CD4-positive, alpha-beta T cell (primary cell): ENCODE measurements at regions not wholly inside any gene's neighbourhood (a gene's known extent, or its start where the extent isn't known, plus 50 kb on each side); places are given as distances from the start of the nearest gene placed in this dataset.

ENCODE experiments used
- ATAC-seq: fragments of 200-7000 bp; cut with Tn5 transposase; one replicate; pipeline ENCODE4 v1.10.0; 2022; ENCODE audit warnings: mild to moderate bottlenecking; ENCODE audit not compliant: poor library complexity
- CTCF ChIA-PET: fragments of 350-600 bp; sonication (Branson Sonifier 250); formaldehyde crosslinking; loops from one replicate; lab custom pipeline; 2021; ENCODE audit warnings: antibody characterized with exemption, inconsistent platforms; lab: Charles Lee
- POLR2A ChIA-PET: fragments of 350-600 bp; sonication (Branson Sonifier 250); formaldehyde crosslinking; loops from one replicate; lab custom pipeline; 2021; ENCODE audit warnings: antibody characterized with exemption, inconsistent platforms; lab: Charles Lee
- DNase-seq, 14 experiments: peaks; one replicate each; pipeline ENCODE4 v3.0.0-alpha.2; 2013 to 2020; ENCODE audit warnings: mixed read lengths in 2 of 14
- H3K27ac ChIP-seq, 2 donors: one replicate each; pipeline versions ENCODE4 v1.5.1 to v1.7.0; 2013; ENCODE audit warnings: low read length in 2 of 2, low read depth in 1 of 2, mild to moderate bottlenecking in 1 of 2
- H3K27me3 ChIP-seq, 2 experiments: 1 replicate in 1 of 2; 2 replicates in 1 of 2; pipeline versions ENCODE4 v1.6.1 to v1.7.0; 2013; ENCODE audit warnings: low read length in 2 of 2, control low read depth in 1 of 2, mild to moderate bottlenecking in 1 of 2, moderate library complexity in 1 of 2; ENCODE audit not compliant: insufficient read depth in 2 of 2, control insufficient read depth in 1 of 2
- H3K36me3 ChIP-seq: one replicate; pipeline ENCODE4 v1.6.1; 2013; ENCODE audit warnings: low read length, control low read depth; ENCODE audit not compliant: insufficient read depth
- H3K4me1 ChIP-seq: one replicate; pipeline ENCODE4 v1.6.1; 2013; ENCODE audit warnings: low read length, control low read depth; ENCODE audit not compliant: insufficient read depth
- H3K4me3 ChIP-seq: one replicate; pipeline ENCODE4 v1.5.1; 2013; ENCODE audit warnings: mild to moderate bottlenecking, low read length, moderate library complexity
- H3K9me3 ChIP-seq, 2 experiments: 1 replicate in 1 of 2; 2 replicates in 1 of 2; pipeline versions ENCODE4 v1.6.1 to v1.7.0; 2013; ENCODE audit warnings: low read length in 2 of 2, mild to moderate bottlenecking in 2 of 2, control low read depth in 1 of 2, moderate library complexity in 1 of 2; ENCODE audit not compliant: control insufficient read depth in 1 of 2, insufficient read depth in 1 of 2
- H3K27ac Mint-ChIP-seq: one replicate; pipeline ENCODE4 v1.8.0; 2020; ENCODE audit warnings: mixed read lengths
- H3K27me3 Mint-ChIP-seq: one replicate; pipeline ENCODE4 v1.8.0; 2021; ENCODE audit warnings: mixed read lengths
- H3K36me3 Mint-ChIP-seq: one replicate; pipeline ENCODE4 v1.8.0; 2021; ENCODE audit warnings: low read depth, mixed read lengths
- H3K4me1 Mint-ChIP-seq: one replicate; pipeline ENCODE4 v1.8.0; 2021; ENCODE audit warnings: low read depth, mixed read lengths
- H3K4me3 Mint-ChIP-seq: one replicate; pipeline ENCODE4 v1.8.0; 2020; ENCODE audit warnings: mild to moderate bottlenecking, mixed read lengths
- H3K9me3 Mint-ChIP-seq: one replicate; pipeline ENCODE4 v1.8.0; 2020; ENCODE audit warnings: mixed read lengths
- intact Hi-C, 2 experiments: fragments of 100-400 bp; cut with DNase I in 1 of 2; cut with micrococcal nuclease in 1 of 2; formaldehyde crosslinking; loops; one replicate each; pipeline versions ENCODE4 v1.15.1 to v1.9.0; 2023 to 2025; cut with DNase I, micrococcal nuclease
- TF ChIP-seq, protein P1 (sequence below): fragments of 200-600 bp; IDR thresholded peaks from one replicate; pipeline ENCODE4 v1.8.0; 2022; ENCODE audit warnings: antibody characterized with exemption, mild to moderate bottlenecking

DNA sequence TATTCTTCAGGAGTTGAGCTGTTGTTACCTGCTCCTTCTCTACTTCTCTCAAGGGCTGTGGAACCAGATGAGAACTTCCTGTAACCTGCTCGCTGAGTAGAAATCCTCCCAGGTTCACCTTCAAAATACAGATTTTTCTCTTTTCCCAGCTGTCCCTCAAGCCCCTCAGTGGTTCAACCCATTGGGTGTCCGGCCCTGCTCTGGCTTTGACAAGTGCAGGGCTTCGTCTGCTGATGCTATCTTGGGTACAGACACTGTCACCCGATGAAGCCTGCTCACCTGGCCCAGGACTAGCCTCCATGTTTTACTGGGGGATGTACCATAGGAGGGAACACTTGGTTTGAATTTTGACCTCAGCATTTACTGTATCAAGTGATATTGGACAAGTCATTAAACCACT is 490.4 kb downstream of the IRX1 start:
- Histone ChIP-seq H3K4me3 (no peak overlapping the region), H3K27me3 (no peaks in the 10 kb centered on the region), H3K9me3 (peaks cover 0 to 34% of the 10 kb centered on the region in 2 experiments), H3K4me1 (no peaks in the 10 kb centered on the region), H3K36me3 (no peaks in the 10 kb centered on the region), H3K27ac (no peak overlapping the region)
- Mint-ChIP-seq H3K36me3 (no peaks in the 10 kb centered on the region), H3K4me1 (no peaks in the 10 kb centered on the region), H3K27me3 (no peaks in the 10 kb centered on the region), H3K27ac (no peak overlapping the region), H3K9me3 (no peaks in the 10 kb centered on the region), H3K4me3 (no peak overlapping the region)
- DNase-seq (no peak), ATAC-seq (no peak)
- ChIA-PET CTCF (no interaction called here), POLR2A (no interaction called here)
- intact Hi-C loops: no loop called here
- TF ChIP-seq, protein P1, sequence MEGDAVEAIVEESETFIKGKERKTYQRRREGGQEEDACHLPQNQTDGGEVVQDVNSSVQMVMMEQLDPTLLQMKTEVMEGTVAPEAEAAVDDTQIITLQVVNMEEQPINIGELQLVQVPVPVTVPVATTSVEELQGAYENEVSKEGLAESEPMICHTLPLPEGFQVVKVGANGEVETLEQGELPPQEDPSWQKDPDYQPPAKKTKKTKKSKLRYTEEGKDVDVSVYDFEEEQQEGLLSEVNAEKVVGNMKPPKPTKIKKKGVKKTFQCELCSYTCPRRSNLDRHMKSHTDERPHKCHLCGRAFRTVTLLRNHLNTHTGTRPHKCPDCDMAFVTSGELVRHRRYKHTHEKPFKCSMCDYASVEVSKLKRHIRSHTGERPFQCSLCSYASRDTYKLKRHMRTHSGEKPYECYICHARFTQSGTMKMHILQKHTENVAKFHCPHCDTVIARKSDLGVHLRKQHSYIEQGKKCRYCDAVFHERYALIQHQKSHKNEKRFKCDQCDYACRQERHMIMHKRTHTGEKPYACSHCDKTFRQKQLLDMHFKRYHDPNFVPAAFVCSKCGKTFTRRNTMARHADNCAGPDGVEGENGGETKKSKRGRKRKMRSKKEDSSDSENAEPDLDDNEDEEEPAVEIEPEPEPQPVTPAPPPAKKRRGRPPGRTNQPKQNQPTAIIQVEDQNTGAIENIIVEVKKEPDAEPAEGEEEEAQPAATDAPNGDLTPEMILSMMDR: no peak

DNA sequence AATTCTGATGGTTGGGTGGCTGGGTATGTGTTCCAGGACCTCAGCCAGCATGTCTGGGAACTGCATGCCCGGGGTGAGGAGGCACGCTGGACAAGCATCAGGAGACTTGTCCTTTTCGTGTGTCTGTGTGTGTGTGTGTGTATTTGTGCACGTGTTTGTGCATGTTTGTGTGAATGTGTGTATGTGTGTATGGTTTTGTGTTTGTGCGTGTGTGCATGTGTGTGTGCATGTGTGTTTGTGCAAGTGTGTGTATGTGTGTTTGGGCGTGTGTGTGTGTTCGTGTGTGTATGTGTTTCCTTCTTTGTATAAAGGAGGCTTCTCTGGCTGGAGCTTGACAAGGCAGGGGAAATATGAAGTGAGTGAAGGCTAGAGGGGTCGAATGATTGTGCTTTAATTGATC is 491.5 kb downstream of the IRX1 start:
- TF ChIP-seq, protein P1: no peak
- ChIA-PET POLR2A (no interaction called here), CTCF (no interaction called here)
- Mint-ChIP-seq H3K27ac (no peak overlapping the region), H3K9me3 (no peaks in the 10 kb centered on the region), H3K4me3 (no peak overlapping the region), H3K27me3 (no peaks in the 10 kb centered on the region), H3K36me3 (no peaks in the 10 kb centered on the region), H3K4me1 (no peaks in the 10 kb centered on the region)
- no peak overlapping the region for H3K27ac ChIP-seq
- H3K4me3 ChIP-seq: no peak overlapping the region
- intact Hi-C loops: no loop called here
- H3K36me3 ChIP-seq: no peaks in the 10 kb centered on the region
- DNase-seq: no peak
- no peak for ATAC-seq
- H3K9me3 ChIP-seq: peaks cover 0 to 34% of the 10 kb centered on the region in 2 experiments
- H3K27me3 ChIP-seq: no peaks in the 10 kb centered on the region
- H3K4me1 ChIP-seq: no peaks in the 10 kb centered on the region

DNA sequence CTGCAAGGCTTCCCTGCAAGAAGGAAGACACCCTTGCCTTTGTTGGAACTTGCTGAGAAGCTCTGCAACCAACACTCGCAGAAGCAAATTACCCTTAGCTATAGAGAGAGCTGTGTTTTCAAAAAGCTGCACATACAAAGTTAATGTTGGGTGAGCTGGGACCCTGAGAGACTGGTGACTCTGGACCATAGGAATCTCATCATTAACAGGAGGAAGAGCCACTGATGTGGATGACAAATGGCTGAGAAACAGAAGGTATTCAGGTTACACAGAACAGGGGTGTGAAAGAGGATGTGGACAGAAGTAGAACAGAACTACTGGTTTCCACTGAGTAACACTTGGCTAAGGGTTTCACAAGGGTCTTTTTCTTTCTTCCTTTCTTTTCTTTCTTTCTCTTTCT is 493.5 kb downstream of the IRX1 start:
- DNase-seq (no peak), ATAC-seq (no peak)
- Mint-ChIP-seq H3K36me3 (no peaks in the 10 kb centered on the region), H3K4me3 (no peak overlapping the region), H3K9me3 (no peaks in the 10 kb centered on the region), H3K27me3 (no peaks in the 10 kb centered on the region), H3K4me1 (no peaks in the 10 kb centered on the region), H3K27ac (no peak overlapping the region)
- Histone ChIP-seq H3K9me3 (peaks cover 0 to 26% of the 10 kb centered on the region in 2 experiments), H3K36me3 (no peaks in the 10 kb centered on the region), H3K27ac (no peak overlapping the region), H3K4me1 (no peaks in the 10 kb centered on the region), H3K27me3 (no peaks in the 10 kb centered on the region), H3K4me3 (no peak overlapping the region)
- TF ChIP-seq, protein P1: no peak
- ChIA-PET POLR2A (no interaction called here), CTCF (no interaction called here)
- intact Hi-C loops: no loop called here
